NT2/D1 (cell line): ENCODE measurements at regions not wholly inside any gene's neighbourhood (a gene's known extent, or its start where the extent isn't known, plus 50 kb on each side); places are given as distances from the start of the nearest gene placed in this dataset.
"Not testable (repeated sequence)": the region's sequence is repeated elsewhere in the genome, so short reads cannot be mapped to it uniquely, and the experiment has no call there.

ENCODE experiments used
- DNase-seq: peaks from one replicate; pipeline ENCODE4 v3.0.0-alpha.2; 2011; ENCODE audit warnings: low read depth, low spot score
- H3K27me3 ChIP-seq: 2 replicates; pipeline ENCODE4 v1.6.0; 2011; ENCODE audit warnings: mild to moderate bottlenecking; ENCODE audit not compliant: insufficient read length, insufficient read depth
- H3K36me3 ChIP-seq: 2 replicates; pipeline ENCODE4 v1.6.1; 2011; ENCODE audit warnings: mild to moderate bottlenecking, low read length, mixed read lengths; ENCODE audit not compliant: insufficient read depth, insufficient read length
- H3K4me1 ChIP-seq: 2 replicates; pipeline ENCODE4 v1.5.1; 2011; ENCODE audit not compliant: insufficient read depth, insufficient read length
- H3K4me3 ChIP-seq: 2 replicates; pipeline ENCODE4 v1.5.1; 2011; ENCODE audit warnings: low read depth; ENCODE audit not compliant: insufficient read length
- H3K9ac ChIP-seq: 2 replicates; pipeline ENCODE4 v1.6.0; 2011; ENCODE audit warnings: low read depth; ENCODE audit not compliant: insufficient read length
- H3K9me3 ChIP-seq: 2 replicates; pipeline ENCODE4 v1.5.1; 2011; ENCODE audit warnings: mild to moderate bottlenecking, low read length; ENCODE audit not compliant: insufficient read depth
- SUZ12 ChIP-seq: IDR thresholded peaks from 2 replicates; pipeline ENCODE4 v1.6.1; 2011; ENCODE audit not compliant: insufficient read length, insufficient read depth; ENCODE audit errors: extremely low read depth
- YY1 ChIP-seq: IDR thresholded peaks from 2 replicates; pipeline ENCODE4 v1.6.1; 2011; ENCODE audit not compliant: insufficient read length, insufficient read depth
- ZNF274 ChIP-seq: IDR thresholded peaks from 2 replicates; pipeline ENCODE4 v1.6.1; 2011; ENCODE audit warnings: mild to moderate bottlenecking, low read depth, low read length

- H3K9ac ChIP-seq, H3K4me1 ChIP-seq, H3K4me3 ChIP-seq, H3K36me3 ChIP-seq, H3K9me3 ChIP-seq, H3K27me3 ChIP-seq, DNase-seq: not testable (repeated sequence)
Measured at GRCh38 chr7:5121256-5121655, 68.8 kb upstream of the WIPI2 start.

- not testable (repeated sequence) for H3K36me3 ChIP-seq, H3K9me3 ChIP-seq, H3K4me3 ChIP-seq, H3K27me3 ChIP-seq, H3K9ac ChIP-seq, DNase-seq, H3K4me1 ChIP-seq
Measured at GRCh38 chr7:5131238-5131637, 58.8 kb upstream of the WIPI2 start.

GRCh38 chr7:5132539-5132938 is 57.5 kb upstream of the WIPI2 start:
- H3K9ac ChIP-seq: no peak overlapping the region
- no peaks in the 10 kb centered on the region for H3K27me3 ChIP-seq
- no peak for DNase-seq
- TF ChIP-seq YY1: no peak
- no peak for TF ChIP-seq SUZ12
- no peak for TF ChIP-seq ZNF274
- H3K36me3 ChIP-seq: no peaks in the 10 kb centered on the region
- no peak overlapping the region for H3K4me3 ChIP-seq
- no peaks in the 10 kb centered on the region for H3K4me1 ChIP-seq
- no peaks in the 10 kb centered on the region for H3K9me3 ChIP-seq

- Histone ChIP-seq H3K4me3 (no peak overlapping the region), H3K27me3 (no peaks in the 10 kb centered on the region), H3K36me3 (no peaks in the 10 kb centered on the region), H3K9ac (no peak overlapping the region), H3K9me3 (no peaks in the 10 kb centered on the region), H3K4me1 (no peaks in the 10 kb centered on the region)
- DNase-seq: peak; percentile 18
- TF ChIP-seq SUZ12: no peak
- TF ChIP-seq YY1: no peak
Measured at GRCh38 chr7:5139998-5140397, 50.0 kb upstream of the WIPI2 start.
